Retinal pigment epithelial cell (primary cell): ENCODE measurements at regions not wholly inside any gene's neighbourhood (a gene's known extent, or its start where the extent isn't known, plus 50 kb on each side); places are given as distances from the start of the nearest gene placed in this dataset.

Experiments
- DNase-seq: peaks from one replicate; pipeline ENCODE4 v3.0.0-alpha.2; 2010; ENCODE audit warnings: low read depth
- H3K4me3 ChIP-seq: 2 replicates; pipeline ENCODE4 v1.5.1; 2011; ENCODE audit warnings: mild to moderate bottlenecking, low read length, control low read depth, moderate library complexity
- CTCF ChIP-seq: conservative IDR thresholded peaks from 2 replicates; pipeline ENCODE4 v1.5.1; 2011; ENCODE audit warnings: low read depth, low read length, control low read depth, inconsistent platforms

- no peak for DNase-seq
- no peak for TF ChIP-seq CTCF
- no peak overlapping the region for H3K4me3 ChIP-seq
These were observed 571.4 kb downstream of the PTPRU start for GRCh38 chr1:29807689-29808088.

GRCh38 chr1:29806646-29807319 is 570.5 kb downstream of the PTPRU start:
- H3K4me3 ChIP-seq: no peak overlapping the region
- no peak for DNase-seq
- TF ChIP-seq CTCF: no peak

GRCh38 chr1:29805896-29806160 is 569.5 kb downstream of the PTPRU start:
- TF ChIP-seq CTCF: no peak

GRCh38 chr1:29805122-29805895 is 569.0 kb downstream of the PTPRU start:
- no peak for DNase-seq
- no peak overlapping the region for H3K4me3 ChIP-seq
- no peak for TF ChIP-seq CTCF

More at GRCh38 chr1:29805896-29806160, 569.5 kb downstream of the PTPRU start:
- no peak for DNase-seq
- no peak overlapping the region for H3K4me3 ChIP-seq

- no peak for DNase-seq
- no peak for TF ChIP-seq CTCF
- H3K4me3 ChIP-seq: no peak overlapping the region
These were observed 568.0 kb downstream of the PTPRU start for GRCh38 chr1:29804181-29804899.

GRCh38 chr1:29803486-29803885 is 567.2 kb downstream of the PTPRU start:
- DNase-seq: no peak
- TF ChIP-seq CTCF: no peak
- no peak overlapping the region for H3K4me3 ChIP-seq
